IMR-90 (cell line): ENCODE measurements at regions not wholly inside any gene's neighbourhood (a gene's known extent, or its start where the extent isn't known, plus 50 kb on each side); places are given as distances from the start of the nearest gene placed in this dataset.

Source experiments
- ATAC-seq: fragments of 200-7000 bp; cut with Tn5 transposase; 2 replicates; pipeline ENCODE4 v1.9.1; 2020; ENCODE audit warnings: low read depth, mild to moderate bottlenecking, moderate library complexity
- BruUV-seq: library from RNA; stranded (reverse); fragments of 400-500 nt; replicated peaks from 2 replicates; lab custom pipeline; 2021; lab: Mats Ljungman, UMichigan
- CTCF ChIA-PET: fragments of 300-600 bp; formaldehyde crosslinking; extraction: SDS; loops from one replicate; lab custom pipeline; 2021; ENCODE audit warnings: antibody characterized with exemption; lab: Yijun Ruan, JAX
- POLR2A ChIA-PET: fragments of 300-600 bp; sonication (Branson Sonifier 250); formaldehyde crosslinking; loops from one replicate; lab custom pipeline; 2022; ENCODE audit warnings: antibody characterized with exemption; ENCODE audit not compliant: unreplicated experiment; lab: Charles Lee
- DNase-seq: peaks from one replicate; pipeline ENCODE4 v3.0.0; 2013
- H2AFZ ChIP-seq: replicated peaks from 2 replicates; pipeline ENCODE3; 2013; ENCODE audit warnings: low read length, mild to moderate bottlenecking; ENCODE audit not compliant: poor library complexity
- H2AK5ac ChIP-seq: 2 replicates; pipeline ENCODE4 v1.6.1; 2013; ENCODE audit warnings: low read depth, low read length, inconsistent platforms
- H2AK9ac ChIP-seq: replicated peaks from 2 replicates; pipeline ENCODE3; 2013; ENCODE audit warnings: mild to moderate bottlenecking, low read depth, low read length, moderate library complexity; ENCODE audit not compliant: poor library complexity
- H2BK120ac ChIP-seq: 2 replicates; pipeline ENCODE4 v1.6.1; 2013; ENCODE audit warnings: low read depth, low read length, inconsistent platforms
- H2BK15ac ChIP-seq: 3 replicates; pipeline ENCODE4 v1.6.1; 2013; ENCODE audit warnings: low read depth, low read length, inconsistent platforms
- H2BK20ac ChIP-seq: 2 replicates; pipeline ENCODE4 v1.6.1; 2013; ENCODE audit warnings: low read depth, mild to moderate bottlenecking, inconsistent platforms, low read length, moderate library complexity
- H2BK5ac ChIP-seq: 2 replicates; pipeline ENCODE4 v1.6.1; 2013; ENCODE audit warnings: mild to moderate bottlenecking, low read depth, low read length, inconsistent platforms; ENCODE audit not compliant: poor library complexity, severe bottlenecking
- H3K14ac ChIP-seq: replicated peaks from 2 replicates; pipeline ENCODE4 v1.6.1; 2013; ENCODE audit warnings: low read depth, low read length, inconsistent platforms
- H3K18ac ChIP-seq: 2 replicates; pipeline ENCODE4 v1.6.1; 2013; ENCODE audit warnings: low read depth, low read length, control low read depth
- H3K23ac ChIP-seq: 2 replicates; pipeline ENCODE4 v1.6.1; 2013; ENCODE audit warnings: low read depth, low read length, inconsistent platforms
- H3K27ac ChIP-seq: 2 replicates; pipeline ENCODE4 v1.5.1; 2013; ENCODE audit warnings: mild to moderate bottlenecking, control low read depth, low read length; ENCODE audit not compliant: insufficient read depth
- H3K27me3 ChIP-seq: 2 replicates; pipeline ENCODE4 v1.6.1; 2013; ENCODE audit warnings: low read length; ENCODE audit not compliant: control insufficient read depth, insufficient read depth
- H3K36me3 ChIP-seq: 2 replicates; pipeline ENCODE4 v1.6.1; 2013; ENCODE audit warnings: low read length, mixed read lengths; ENCODE audit not compliant: control insufficient read depth, insufficient read depth
- H3K4ac ChIP-seq: 2 replicates; pipeline ENCODE4 v1.6.1; 2013; ENCODE audit warnings: low read depth, low read length, inconsistent platforms
- H3K4me1 ChIP-seq: 2 replicates; pipeline ENCODE4 v1.6.1; 2013; ENCODE audit warnings: low read length, mixed read lengths; ENCODE audit not compliant: control insufficient read depth, insufficient read depth
- H3K4me2 ChIP-seq: 2 replicates; pipeline ENCODE4 v1.6.1; 2013; ENCODE audit warnings: low read depth, mild to moderate bottlenecking, control low read depth, low read length, moderate library complexity
- H3K4me3 ChIP-seq: 2 replicates; pipeline ENCODE4 v1.5.1; 2013; ENCODE audit warnings: low read depth, mild to moderate bottlenecking, control low read depth, low read length, moderate library complexity; ENCODE audit not compliant: insufficient read depth
- H3K56ac ChIP-seq: 2 replicates; pipeline ENCODE4 v1.6.1; 2013; ENCODE audit warnings: low read length, inconsistent platforms; ENCODE audit not compliant: insufficient read depth; ENCODE audit errors: extremely low read depth
- H3K79me1 ChIP-seq, 2 experiments: 2 replicates each; pipeline ENCODE4 v1.6.1; 2013; ENCODE audit warnings: low read length in 2 of 2, inconsistent platforms in 1 of 2, low read depth in 1 of 2
- H3K9ac ChIP-seq: 2 replicates; pipeline ENCODE4 v1.6.1; 2013; ENCODE audit warnings: low read depth, low read length, control low read depth
- H3K9me1 ChIP-seq: 2 replicates; pipeline ENCODE4 v1.6.1; 2013; ENCODE audit warnings: low read length, inconsistent platforms; ENCODE audit not compliant: insufficient read depth
- H3K9me3 ChIP-seq: 2 replicates; pipeline ENCODE4 v1.6.1; 2013; ENCODE audit warnings: low read length; ENCODE audit not compliant: control insufficient read depth, insufficient read depth
- H4K20me1 ChIP-seq: 2 replicates; pipeline ENCODE4 v1.6.1; 2013; ENCODE audit warnings: low read length, inconsistent platforms; ENCODE audit not compliant: insufficient read depth
- H4K5ac ChIP-seq: 2 replicates; pipeline ENCODE4 v1.6.1; 2013; ENCODE audit warnings: mild to moderate bottlenecking, low read depth, low read length, control low read depth
- H4K8ac ChIP-seq, 2 experiments: 2 replicates each; pipeline ENCODE4 v1.6.1; 2013; ENCODE audit warnings: low read depth in 2 of 2, low read length in 2 of 2, control low read depth in 1 of 2, inconsistent platforms in 1 of 2
- H4K91ac ChIP-seq: 2 replicates; pipeline ENCODE4 v1.6.1; 2013; ENCODE audit warnings: low read depth, low read length, inconsistent platforms; ENCODE audit not compliant: insufficient read depth
- BHLHE40 ChIP-seq: fragments of 150-350 bp; IDR thresholded peaks from 2 replicates; pipeline ENCODE4 v1.6.1; 2016; ENCODE audit warnings: mild to moderate bottlenecking, low read depth, low read length
- CHD1 ChIP-seq: IDR thresholded peaks from 2 replicates; pipeline ENCODE4 v1.6.1; 2012; ENCODE audit warnings: low read depth, low read length, improper control_type of control experiment
- FOS ChIP-seq: fragments of 150-350 bp; IDR thresholded peaks from 2 replicates; pipeline ENCODE4 v1.6.1; 2016; ENCODE audit warnings: low read depth, low read length
- MAFK ChIP-seq: IDR thresholded peaks from 2 replicates; pipeline ENCODE4 v1.6.1; 2012; ENCODE audit warnings: low read depth, low read length, improper control_type of control experiment
- MAZ ChIP-seq: IDR thresholded peaks from 2 replicates; pipeline ENCODE4 v1.6.1; 2012; ENCODE audit warnings: low read depth, mild to moderate bottlenecking, low read length, improper control_type of control experiment, moderate library complexity, borderline replicate concordance
- WGBS, 2 experiments: methylation state at CpG; one replicate each; pipeline versions ENCODE4 v1.1.5 to v1.1.7; 2013; ENCODE audit warnings: missing lambda C conversion rate in 2 of 2; ENCODE audit not compliant: insufficient read length in 1 of 2; ENCODE audit errors: extremely low coverage in 2 of 2; 5-methylcytosine and 5-hydroxymethylcytosine counted together
- dilution Hi-C: fragments of 300-500 bp; cut with HindIII; formaldehyde crosslinking; loops from one replicate; pipeline ENCODE4 v1.14.3; 2018; ENCODE audit warnings: low sequenced_read_pairs; ENCODE audit not compliant: unreplicated experiment
- in situ Hi-C: fragments of 300-500 bp; cut with MboI; formaldehyde crosslinking; loops from 3 replicates; pipeline ENCODE4 v1.14.3; 2019; ENCODE audit warnings: low sequenced_read_pairs, inconsistent platforms, mixed read lengths
- intact Hi-C: fragments of 100-400 bp; cut with micrococcal nuclease; formaldehyde crosslinking; loops from 2 replicates; pipeline ENCODE4 v1.10.0; 2022
- TF ChIP-seq, protein P1 (sequence below): conservative IDR thresholded peaks from 2 replicates; pipeline ENCODE4 v1.5.1; 2012; ENCODE audit warnings: mild to moderate bottlenecking, low read depth, low read length, improper control_type of control experiment
- TF ChIP-seq, protein P2 (sequence below): fragments of 150-350 bp; IDR thresholded peaks from 2 replicates; pipeline ENCODE4 v1.6.1; 2016; ENCODE audit warnings: low read depth, mild to moderate bottlenecking, low read length, moderate library complexity, borderline replicate concordance

DNA sequence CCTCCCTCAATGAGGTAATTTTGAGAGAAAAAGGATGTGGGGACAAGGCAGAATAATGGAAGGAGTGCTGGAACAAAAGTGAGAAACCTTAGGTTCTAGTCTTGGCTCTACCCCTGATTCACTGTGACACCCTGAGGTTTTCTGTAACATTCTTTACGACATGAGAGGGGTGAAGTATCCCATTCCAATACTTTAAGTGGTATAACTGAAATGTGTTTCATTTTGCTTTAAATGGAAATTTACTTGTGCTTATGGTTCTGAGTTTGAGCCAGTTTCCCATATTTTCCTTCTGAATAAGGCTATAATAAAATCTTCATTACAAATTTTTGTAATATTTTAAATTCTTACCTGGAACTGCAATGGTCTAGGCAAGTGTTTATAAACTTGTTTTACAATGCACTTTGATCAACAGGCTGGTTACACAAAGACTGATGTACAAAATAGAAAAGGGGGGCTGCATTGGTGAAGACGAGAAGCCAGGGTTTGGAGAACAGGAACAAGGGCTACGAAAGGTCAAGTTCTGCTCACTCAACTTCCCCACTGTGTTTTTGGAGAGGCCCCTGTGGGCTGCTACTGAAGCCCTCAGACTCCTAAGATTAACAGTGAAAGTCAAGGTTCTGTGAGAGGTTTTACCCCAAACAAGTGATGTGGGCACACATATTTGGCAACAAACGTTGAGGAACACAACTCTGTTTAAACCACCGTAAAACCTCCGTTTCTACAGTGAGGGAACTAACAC, 171.9 kb upstream of the ELL2 start:
- H4K91ac ChIP-seq, result peak overlapping the region; percentile 54
- peak overlapping the region; percentile 55; the same call in 1 of the 2 replicates for H2BK120ac ChIP-seq
- no peaks in the 10 kb centered on the region for H3K36me3 ChIP-seq
- peak overlapping the region; percentile 24; the same call in 1 of the 2 replicates for H2AK5ac ChIP-seq
- dilution Hi-C loops, result no loop called here
- ChIA-PET CTCF (no interaction called here), POLR2A (no interaction called here)
- peak overlapping the region; percentile 42; the same call in 1 of the 2 replicates for H4K5ac ChIP-seq
- no peak overlapping the region for H3K14ac ChIP-seq
- no peaks in the 10 kb centered on the region for H3K9me3 ChIP-seq
- no peak overlapping the region for H3K4me3 ChIP-seq
- peak overlapping the region; percentile 38; the same call in 1 of the 2 replicates for H3K23ac ChIP-seq
- intact Hi-C loops, result no loop called here
- H3K18ac ChIP-seq, result peak overlapping the region; percentile 93
- no peaks in the 10 kb centered on the region for H3K79me1 ChIP-seq
- no peaks in the 10 kb centered on the region for H3K9me1 ChIP-seq
- peak overlapping the region; percentile 89; the same call in 1 of the 2 replicates for H2BK20ac ChIP-seq
- 0 out of 2 replicates have a peak overlapping the region, but pooled peaks have one; percentile 21 for H3K56ac ChIP-seq
- TF ChIP-seq, protein P1, sequence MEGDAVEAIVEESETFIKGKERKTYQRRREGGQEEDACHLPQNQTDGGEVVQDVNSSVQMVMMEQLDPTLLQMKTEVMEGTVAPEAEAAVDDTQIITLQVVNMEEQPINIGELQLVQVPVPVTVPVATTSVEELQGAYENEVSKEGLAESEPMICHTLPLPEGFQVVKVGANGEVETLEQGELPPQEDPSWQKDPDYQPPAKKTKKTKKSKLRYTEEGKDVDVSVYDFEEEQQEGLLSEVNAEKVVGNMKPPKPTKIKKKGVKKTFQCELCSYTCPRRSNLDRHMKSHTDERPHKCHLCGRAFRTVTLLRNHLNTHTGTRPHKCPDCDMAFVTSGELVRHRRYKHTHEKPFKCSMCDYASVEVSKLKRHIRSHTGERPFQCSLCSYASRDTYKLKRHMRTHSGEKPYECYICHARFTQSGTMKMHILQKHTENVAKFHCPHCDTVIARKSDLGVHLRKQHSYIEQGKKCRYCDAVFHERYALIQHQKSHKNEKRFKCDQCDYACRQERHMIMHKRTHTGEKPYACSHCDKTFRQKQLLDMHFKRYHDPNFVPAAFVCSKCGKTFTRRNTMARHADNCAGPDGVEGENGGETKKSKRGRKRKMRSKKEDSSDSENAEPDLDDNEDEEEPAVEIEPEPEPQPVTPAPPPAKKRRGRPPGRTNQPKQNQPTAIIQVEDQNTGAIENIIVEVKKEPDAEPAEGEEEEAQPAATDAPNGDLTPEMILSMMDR, result no peak
- TF ChIP-seq BHLHE40 (no peak), MAZ (no peak), CHD1 (no peak), FOS (no peak), MAFK (no peak)
- TF ChIP-seq, protein P2, sequence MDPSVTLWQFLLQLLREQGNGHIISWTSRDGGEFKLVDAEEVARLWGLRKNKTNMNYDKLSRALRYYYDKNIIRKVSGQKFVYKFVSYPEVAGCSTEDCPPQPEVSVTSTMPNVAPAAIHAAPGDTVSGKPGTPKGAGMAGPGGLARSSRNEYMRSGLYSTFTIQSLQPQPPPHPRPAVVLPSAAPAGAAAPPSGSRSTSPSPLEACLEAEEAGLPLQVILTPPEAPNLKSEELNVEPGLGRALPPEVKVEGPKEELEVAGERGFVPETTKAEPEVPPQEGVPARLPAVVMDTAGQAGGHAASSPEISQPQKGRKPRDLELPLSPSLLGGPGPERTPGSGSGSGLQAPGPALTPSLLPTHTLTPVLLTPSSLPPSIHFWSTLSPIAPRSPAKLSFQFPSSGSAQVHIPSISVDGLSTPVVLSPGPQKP, result no peak
- H2BK5ac ChIP-seq, result peak overlapping the region; percentile 20
- no peak overlapping the region for H3K27ac ChIP-seq
- no CpG with 5 or more reads among the region's 6 CpGs for WGBS, 2 experiments
- H3K9ac ChIP-seq, result no peak overlapping the region; the same call in 1 of the 2 replicates
- H4K20me1 ChIP-seq, result no peaks in the 10 kb centered on the region
- H4K8ac ChIP-seq, result peak overlapping the region; percentile 44 to 68; a peak in 3 of 4 replicates
- peak overlapping the region; percentile 34 for H2AK9ac ChIP-seq
- no peak overlapping the region for H3K4me2 ChIP-seq
- DNase-seq, result no peak
- H3K27me3 ChIP-seq, result no peaks in the 10 kb centered on the region
- H3K4ac ChIP-seq, result peak overlapping the region; percentile 25
- ATAC-seq, result no peak
- no peak overlapping the region for H2AFZ ChIP-seq
- H3K4me1 ChIP-seq, result 0 out of 2 replicates have a peak, but pooled peaks cover 6% of the 10 kb centered on the region
- in situ Hi-C loops, result no loop called here
- peak overlapping the region; percentile 88 for H2BK15ac ChIP-seq
- no TSS peak for BruUV-seq
